ENCODE measurements at regions not wholly inside any gene's neighbourhood (a gene's known extent, or its start where the extent isn't known, plus 50 kb on each side); places are given as distances from the start of the nearest gene placed in this dataset. TPM values are rescaled to one million over a fixed set of nuclear protein-coding genes. Genes with fewer than 3 reads are reported as not detected.

GRCh38 chr1:114206392-114206791 is 52.7 kb upstream of the SYT6 start:
- DNase-seq (ENCODE audit: low read depth): no peak
- peaks cover 10% of the 10 kb centered on the region for H3K27me3 ChIP-seq (ENCODE audit: control insufficient read depth, insufficient read depth, low read length)
- POLR2A ChIA-PET: no interaction called here
- no peak overlapping the region for H3K4me3 ChIP-seq (ENCODE audit: low read depth, low read length)
- TF ChIP-seq CTCF (IDR thresholded peaks at IDR 0.05; ENCODE audit: insufficient read depth, low read depth, low read length): no peak
- no peaks in the 10 kb centered on the region for H3K36me3 ChIP-seq (ENCODE audit: control insufficient read depth, insufficient read depth, low read length)
- CTCF ChIA-PET: no interaction called here

GRCh38 chr1:114203595-114204128 is 50.0 kb upstream of the SYT6 start:
- H3K27me3 ChIP-seq (ENCODE audit: control insufficient read depth, insufficient read depth, low read length): peaks cover 11% of the 10 kb centered on the region; the same call in 1 of the 2 replicates
- ChIA-PET CTCF (no interaction called here), POLR2A (no interaction called here)
- no peak for TF ChIP-seq CTCF (IDR thresholded peaks at IDR 0.05; ENCODE audit: insufficient read depth, low read depth, low read length)
- no peak for DNase-seq (ENCODE audit: low read depth)
- H3K36me3 ChIP-seq (ENCODE audit: control insufficient read depth, insufficient read depth, low read length): no peaks in the 10 kb centered on the region
- H3K4me3 ChIP-seq (ENCODE audit: low read depth, low read length): no peak overlapping the region

Small RNAs in the stretch of these regions (small RNA-seq; reads per million reads assigned to genes)
- gene MRPL57P1 (ENCODE audit: insufficient read length, low read depth, low replicate concordance): not detected

Data from BJ (cell line).